Ovary (tissue), 3 donors: ENCODE measurements at regions not wholly inside any gene's neighbourhood (a gene's known extent, or its start where the extent isn't known, plus 50 kb on each side); places are given as distances from the start of the nearest gene placed in this dataset.

ENCODE experiments used
- CTCF ChIP-seq, 3 donors: fragments of 450-650 bp in 2 of 3; fragments of 200-600 bp in 1 of 3; IDR thresholded peaks; one replicate each; pipeline versions ENCODE4 v1.5.1 to v1.8.0; 2016 to 2022; ENCODE audit warnings: antibody characterized with exemption in 3 of 3, mild to moderate bottlenecking in 1 of 3
- POLR2A ChIP-seq: fragments of 450-650 bp; IDR thresholded peaks from one replicate; pipeline ENCODE4 v1.6.1; 2017; ENCODE audit warnings: antibody characterized with exemption, mild to moderate bottlenecking, moderate library complexity
- donor health status: DM: no; HTN: no; CAD: no.

GRCh38 chr1:222048094-222048595 is 306.3 kb upstream of the DUSP10 start:
- TF ChIP-seq CTCF (IDR thresholded peaks at IDR 0.05) (no peak), POLR2A (no peak)
